HepG2 (cell line): ENCODE measurements at regions not wholly inside any gene's neighbourhood (a gene's known extent, or its start where the extent isn't known, plus 50 kb on each side); places are given as distances from the start of the nearest gene placed in this dataset.

Experiments used
- ADNP ChIP-seq: sonication (generic); formaldehyde crosslinking; IDR thresholded peaks from 2 replicates; pipeline ENCODE4 v1.4.0; 2020; ENCODE audit warnings: missing genetic modification reagents
- ATAD3A ChIP-seq: sonication (generic); formaldehyde crosslinking; IDR thresholded peaks from 2 replicates; pipeline ENCODE4 v1.4.0; 2020; ENCODE audit warnings: missing genetic modification reagents
- DMAP1 ChIP-seq: IDR thresholded peaks from 2 replicates; pipeline ENCODE4 v1.6.1; 2016
- DPF2 ChIP-seq: sonication (generic); formaldehyde crosslinking; IDR thresholded peaks from 2 replicates; pipeline ENCODE4 v1.4.0; 2020; ENCODE audit warnings: mild to moderate bottlenecking, low read depth, missing genetic modification reagents, borderline replicate concordance
- FOXC1 ChIP-seq: sonication (generic); formaldehyde crosslinking; IDR thresholded peaks from 2 replicates; pipeline ENCODE4 v1.8.0; 2022; ENCODE audit warnings: mild to moderate bottlenecking, missing genetic modification reagents, borderline replicate concordance
- FOXP1 ChIP-seq, 2 experiments: fragments of 450-650 bp in 1 of 2; IDR thresholded peaks; 2 replicates each; pipeline ENCODE4 v1.6.1; 2017 to 2018; ENCODE audit warnings: antibody characterized with exemption in 1 of 2
- GABPA ChIP-seq, 2 experiments: IDR thresholded peaks; 2 replicates each; pipeline ENCODE4 v1.6.1; 2011 to 2016; ENCODE audit warnings: low read depth in 2 of 2, low read length in 1 of 2, missing biosample characterization in 1 of 2, missing genetic modification characterization in 1 of 2
- GZF1 ChIP-seq: sonication (generic); formaldehyde crosslinking; IDR thresholded peaks from 2 replicates; pipeline ENCODE4 v1.5.1; 2020; ENCODE audit warnings: mild to moderate bottlenecking, missing genetic modification reagents
- NKX3-1 ChIP-seq: sonication (generic); formaldehyde crosslinking; IDR thresholded peaks from 2 replicates; pipeline ENCODE4 v1.5.0; 2020; ENCODE audit warnings: missing genetic modification reagents
- PCBP1 ChIP-seq: fragments of 200-400 bp; formaldehyde crosslinking; IDR thresholded peaks from 2 replicates; pipeline ENCODE4 v1.6.1; 2017; ENCODE audit warnings: mild to moderate bottlenecking, low read depth, low read length, borderline replicate concordance
- PHF8 ChIP-seq: sonication (generic); formaldehyde crosslinking; IDR thresholded peaks from 2 replicates; pipeline ENCODE4 v1.5.0; 2020; ENCODE audit warnings: missing genetic modification reagents
- SMARCC2 ChIP-seq: fragments of 450-650 bp; IDR thresholded peaks from 2 replicates; pipeline ENCODE4 v1.6.1; 2017; ENCODE audit warnings: antibody characterized with exemption, mild to moderate bottlenecking
- SP5 ChIP-seq: IDR thresholded peaks from 2 replicates; pipeline ENCODE4 v1.6.1; 2016; ENCODE audit warnings: low read depth, borderline replicate concordance
- ZBTB3 ChIP-seq: sonication (generic); formaldehyde crosslinking; IDR thresholded peaks from 2 replicates; pipeline ENCODE4 v1.4.0; 2020; ENCODE audit warnings: low read depth, mild to moderate bottlenecking, moderate library complexity, missing genetic modification reagents, borderline replicate concordance
- ZEB1 ChIP-seq: IDR thresholded peaks from 2 replicates; pipeline ENCODE4 v1.6.1; 2012; ENCODE audit warnings: mild to moderate bottlenecking, low read depth, inconsistent platforms; ENCODE audit not compliant: insufficient replicate concordance
- ZNF292 ChIP-seq: sonication (generic); formaldehyde crosslinking; IDR thresholded peaks from 2 replicates; pipeline ENCODE4 v1.8.1; 2022; ENCODE audit warnings: mild to moderate bottlenecking, low read depth, missing genetic modification reagents, borderline replicate concordance
- ZNF570 ChIP-seq: sonication (generic); formaldehyde crosslinking; IDR thresholded peaks from 2 replicates; pipeline ENCODE4 v1.4.0; 2020; ENCODE audit warnings: mild to moderate bottlenecking, missing genetic modification reagents, borderline replicate concordance
- ZNF790 ChIP-seq: sonication (generic); formaldehyde crosslinking; IDR thresholded peaks from 2 replicates; pipeline ENCODE4 v1.8.0; 2022; ENCODE audit warnings: missing genetic modification reagents, mild to moderate bottlenecking, borderline replicate concordance
- ZNF879 ChIP-seq: sonication (generic); formaldehyde crosslinking; IDR thresholded peaks from 2 replicates; pipeline ENCODE4 v1.8.1; 2023; ENCODE audit warnings: missing genetic modification reagents
- TF ChIP-seq, protein P1 (sequence below): sonication (generic); formaldehyde crosslinking; IDR thresholded peaks from 2 replicates; pipeline ENCODE4 v1.5.1; 2020; ENCODE audit warnings: mild to moderate bottlenecking, missing genetic modification reagents, borderline replicate concordance
- TF ChIP-seq, protein P2 (sequence below): sonication (generic); formaldehyde crosslinking; IDR thresholded peaks from 2 replicates; pipeline ENCODE4 v1.4.0; 2020; ENCODE audit warnings: missing genetic modification reagents

DNA sequence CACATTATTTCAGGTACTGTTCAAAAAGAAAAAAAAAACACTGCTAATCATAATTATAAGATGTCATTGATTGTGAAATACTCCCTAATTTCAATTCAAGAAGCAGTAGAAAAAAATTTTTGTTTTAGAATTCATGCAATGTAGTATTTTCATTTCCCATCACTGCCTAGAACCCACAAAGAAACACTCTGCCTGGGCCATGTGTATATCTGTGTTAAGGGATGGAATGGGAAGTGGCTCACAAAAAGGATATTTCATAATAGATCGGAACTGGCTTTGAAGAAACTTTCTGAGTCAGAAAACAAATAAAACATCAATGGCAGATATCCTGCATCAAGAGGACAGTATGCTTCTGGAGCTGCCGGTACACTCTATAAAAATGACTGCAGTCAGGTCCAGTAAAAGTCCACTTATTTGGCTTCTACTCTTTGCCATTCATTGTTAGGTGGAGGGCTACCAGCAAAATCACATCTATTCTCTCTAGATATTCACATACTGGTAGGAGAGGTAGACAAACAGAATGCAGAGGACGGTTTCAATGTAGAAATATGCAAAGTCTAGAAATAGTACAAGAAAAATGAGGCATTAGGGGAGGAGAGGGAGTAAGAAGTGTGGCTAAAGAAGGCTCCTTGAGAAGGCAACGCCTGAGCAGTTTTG is 135.0 kb upstream of the TNFAIP3 start (continued):
- TF ChIP-seq FOXP1 (IDR thresholded peaks at IDR 0.05) (peak; percentile 57; the same call in 1 of the 2 replicates), FOXP1 (CRISPR knock-in tag; IDR thresholded peaks at IDR 0.05) (peak; percentile 84), NKX3-1 (CRISPR knock-in tag) (peak; percentile 90), ZBTB3 (CRISPR knock-in tag) (peak; percentile 24; the same call in 1 of the 2 replicates), GZF1 (CRISPR knock-in tag) (no peak), FOXC1 (CRISPR knock-in tag) (peak; percentile 18; the same call in 1 of the 2 replicates), ZEB1 (no peak), ADNP (CRISPR knock-in tag) (no peak), SP5 (peak; percentile 61; the same call in 1 of the 2 replicates), PCBP1 (no peak), SMARCC2 (peak; percentile 77; the same call in 1 of the 2 replicates), ZNF570 (no peak), PHF8 (0 out of 2 replicates have a peak, but pooled peaks have one; percentile 24), ZNF879 (CRISPR knock-in tag) (no peak), GABPA (IDR thresholded peaks at IDR 0.05; ENCODE audit: low read depth, low read length) (no peak), GABPA (CRISPR knock-in tag; IDR thresholded peaks at IDR 0.05; ENCODE audit: low read depth) (peak; percentile 64), ATAD3A (CRISPR knock-in tag) (no peak), ZNF790 (CRISPR knock-in tag) (no peak), DMAP1 (CRISPR knock-in tag) (peak; percentile 80), DPF2 (CRISPR knock-in tag) (peak; percentile 82; the same call in 1 of the 2 replicates), ZNF292 (CRISPR knock-in tag) (peak; percentile 83; the same call in 1 of the 2 replicates)
- TF ChIP-seq, protein P1, sequence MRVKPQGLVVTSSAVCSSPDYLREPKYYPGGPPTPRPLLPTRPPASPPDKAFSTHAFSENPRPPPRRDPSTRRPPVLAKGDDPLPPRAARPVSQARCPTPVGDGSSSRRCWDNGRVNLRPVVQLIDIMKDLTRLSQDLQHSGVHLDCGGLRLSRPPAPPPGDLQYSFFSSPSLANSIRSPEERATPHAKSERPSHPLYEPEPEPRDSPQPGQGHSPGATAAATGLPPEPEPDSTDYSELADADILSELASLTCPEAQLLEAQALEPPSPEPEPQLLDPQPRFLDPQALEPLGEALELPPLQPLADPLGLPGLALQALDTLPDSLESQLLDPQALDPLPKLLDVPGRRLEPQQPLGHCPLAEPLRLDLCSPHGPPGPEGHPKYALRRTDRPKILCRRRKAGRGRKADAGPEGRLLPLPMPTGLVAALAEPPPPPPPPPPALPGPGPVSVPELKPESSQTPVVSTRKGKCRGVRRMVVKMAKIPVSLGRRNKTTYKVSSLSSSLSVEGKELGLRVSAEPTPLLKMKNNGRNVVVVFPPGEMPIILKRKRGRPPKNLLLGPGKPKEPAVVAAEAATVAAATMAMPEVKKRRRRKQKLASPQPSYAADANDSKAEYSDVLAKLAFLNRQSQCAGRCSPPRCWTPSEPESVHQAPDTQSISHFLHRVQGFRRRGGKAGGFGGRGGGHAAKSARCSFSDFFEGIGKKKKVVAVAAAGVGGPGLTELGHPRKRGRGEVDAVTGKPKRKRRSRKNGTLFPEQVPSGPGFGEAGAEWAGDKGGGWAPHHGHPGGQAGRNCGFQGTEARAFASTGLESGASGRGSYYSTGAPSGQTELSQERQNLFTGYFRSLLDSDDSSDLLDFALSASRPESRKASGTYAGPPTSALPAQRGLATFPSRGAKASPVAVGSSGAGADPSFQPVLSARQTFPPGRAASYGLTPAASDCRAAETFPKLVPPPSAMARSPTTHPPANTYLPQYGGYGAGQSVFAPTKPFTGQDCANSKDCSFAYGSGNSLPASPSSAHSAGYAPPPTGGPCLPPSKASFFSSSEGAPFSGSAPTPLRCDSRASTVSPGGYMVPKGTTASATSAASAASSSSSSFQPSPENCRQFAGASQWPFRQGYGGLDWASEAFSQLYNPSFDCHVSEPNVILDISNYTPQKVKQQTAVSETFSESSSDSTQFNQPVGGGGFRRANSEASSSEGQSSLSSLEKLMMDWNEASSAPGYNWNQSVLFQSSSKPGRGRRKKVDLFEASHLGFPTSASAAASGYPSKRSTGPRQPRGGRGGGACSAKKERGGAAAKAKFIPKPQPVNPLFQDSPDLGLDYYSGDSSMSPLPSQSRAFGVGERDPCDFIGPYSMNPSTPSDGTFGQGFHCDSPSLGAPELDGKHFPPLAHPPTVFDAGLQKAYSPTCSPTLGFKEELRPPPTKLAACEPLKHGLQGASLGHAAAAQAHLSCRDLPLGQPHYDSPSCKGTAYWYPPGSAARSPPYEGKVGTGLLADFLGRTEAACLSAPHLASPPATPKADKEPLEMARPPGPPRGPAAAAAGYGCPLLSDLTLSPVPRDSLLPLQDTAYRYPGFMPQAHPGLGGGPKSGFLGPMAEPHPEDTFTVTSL (CRISPR knock-in tag): peak; percentile 99
- TF ChIP-seq, protein P2, sequence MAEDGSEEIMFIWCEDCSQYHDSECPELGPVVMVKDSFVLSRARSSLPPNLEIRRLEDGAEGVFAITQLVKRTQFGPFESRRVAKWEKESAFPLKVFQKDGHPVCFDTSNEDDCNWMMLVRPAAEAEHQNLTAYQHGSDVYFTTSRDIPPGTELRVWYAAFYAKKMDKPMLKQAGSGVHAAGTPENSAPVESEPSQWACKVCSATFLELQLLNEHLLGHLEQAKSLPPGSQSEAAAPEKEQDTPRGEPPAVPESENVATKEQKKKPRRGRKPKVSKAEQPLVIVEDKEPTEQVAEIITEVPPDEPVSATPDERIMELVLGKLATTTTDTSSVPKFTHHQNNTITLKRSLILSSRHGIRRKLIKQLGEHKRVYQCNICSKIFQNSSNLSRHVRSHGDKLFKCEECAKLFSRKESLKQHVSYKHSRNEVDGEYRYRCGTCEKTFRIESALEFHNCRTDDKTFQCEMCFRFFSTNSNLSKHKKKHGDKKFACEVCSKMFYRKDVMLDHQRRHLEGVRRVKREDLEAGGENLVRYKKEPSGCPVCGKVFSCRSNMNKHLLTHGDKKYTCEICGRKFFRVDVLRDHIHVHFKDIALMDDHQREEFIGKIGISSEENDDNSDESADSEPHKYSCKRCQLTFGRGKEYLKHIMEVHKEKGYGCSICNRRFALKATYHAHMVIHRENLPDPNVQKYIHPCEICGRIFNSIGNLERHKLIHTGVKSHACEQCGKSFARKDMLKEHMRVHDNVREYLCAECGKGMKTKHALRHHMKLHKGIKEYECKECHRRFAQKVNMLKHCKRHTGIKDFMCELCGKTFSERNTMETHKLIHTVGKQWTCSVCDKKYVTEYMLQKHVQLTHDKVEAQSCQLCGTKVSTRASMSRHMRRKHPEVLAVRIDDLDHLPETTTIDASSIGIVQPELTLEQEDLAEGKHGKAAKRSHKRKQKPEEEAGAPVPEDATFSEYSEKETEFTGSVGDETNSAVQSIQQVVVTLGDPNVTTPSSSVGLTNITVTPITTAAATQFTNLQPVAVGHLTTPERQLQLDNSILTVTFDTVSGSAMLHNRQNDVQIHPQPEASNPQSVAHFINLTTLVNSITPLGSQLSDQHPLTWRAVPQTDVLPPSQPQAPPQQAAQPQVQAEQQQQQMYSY: peak; percentile 80; the same call in 1 of the 2 replicates
